H1 (cell line): ENCODE measurements at regions not wholly inside any gene's neighbourhood (a gene's known extent, or its start where the extent isn't known, plus 50 kb on each side); places are given as distances from the start of the nearest gene placed in this dataset.

Experiments used
- BACH1 ChIP-seq: IDR thresholded peaks from 2 replicates; pipeline ENCODE4 v1.6.1; 2012; ENCODE audit warnings: low read length, improper control_type of control experiment
- JUN ChIP-seq: IDR thresholded peaks from 2 replicates; pipeline ENCODE4 v1.6.1; 2011; ENCODE audit warnings: low read depth, mild to moderate bottlenecking, improper control_type of control experiment, low read length
- JUND ChIP-seq: IDR thresholded peaks from 2 replicates; pipeline ENCODE4 v1.6.1; 2011; ENCODE audit warnings: mild to moderate bottlenecking, improper control_type of control experiment, low read length
- RBBP5 ChIP-seq: IDR thresholded peaks from 2 replicates; pipeline ENCODE4 v1.7.1; 2012; ENCODE audit warnings: low read depth, mild to moderate bottlenecking, inconsistent platforms, low read length, moderate library complexity, borderline replicate concordance
- SIN3A ChIP-seq, 2 experiments: IDR thresholded peaks in 1 of 2; conservative IDR thresholded peaks in 1 of 2; 2 replicates each; pipeline ENCODE4 v1.6.1; 2011 to 2012; ENCODE audit warnings: low read length in 2 of 2, improper control_type of control experiment in 1 of 2, low read depth in 1 of 2, mild to moderate bottlenecking in 1 of 2
- TBP ChIP-seq: IDR thresholded peaks from 2 replicates; pipeline ENCODE4 v1.6.1; 2011; ENCODE audit warnings: low read depth, low read length, improper control_type of control experiment

DNA sequence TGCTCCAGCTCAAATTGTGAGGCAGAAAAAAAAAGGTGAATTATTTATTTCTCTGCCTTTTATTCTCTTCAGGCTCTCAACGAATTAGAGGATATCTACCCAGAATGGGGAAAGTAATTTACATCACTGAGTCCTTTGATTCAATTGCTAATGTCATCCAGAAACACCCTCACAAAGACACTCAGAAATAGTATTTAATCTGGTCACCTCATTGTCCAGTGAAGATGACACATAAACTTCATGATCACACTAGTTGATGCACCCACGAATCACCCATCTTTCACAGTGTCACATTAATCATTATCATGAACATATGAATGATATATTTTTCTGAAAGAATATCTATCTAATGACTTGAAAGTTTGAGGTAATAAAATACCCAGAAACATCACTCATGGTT is 868.5 kb downstream of the BRINP3 start (continued):
- TF ChIP-seq TBP = no peak
- TF ChIP-seq RBBP5 = no peak
- TF ChIP-seq SIN3A (conservative IDR thresholded peaks at IDR 0.05 in 1 of 2, IDR thresholded peaks at IDR 0.05 in 1 of 2; ENCODE audit: low read depth in 1 of 2, low read length in 2 of 2) = no peak
- TF ChIP-seq BACH1 = no peak
- no peak for TF ChIP-seq JUN
- TF ChIP-seq JUND = no peak
- TF ChIP-seq, all 59 proteins: peak for 0
